Mesendoderm (in vitro differentiated cells): ENCODE measurements at regions not wholly inside any gene's neighbourhood (a gene's known extent, or its start where the extent isn't known, plus 50 kb on each side); places are given as distances from the start of the nearest gene placed in this dataset.

Experiments
- DNase-seq: peaks from one replicate; pipeline ENCODE4 v3.0.0; 2013
- H2AK5ac ChIP-seq: 2 replicates; pipeline ENCODE4 v1.6.1; 2013; ENCODE audit warnings: low read length, inconsistent platforms
- H2BK120ac ChIP-seq: 2 replicates; pipeline ENCODE4 v1.6.1; 2013; ENCODE audit warnings: low read depth, mild to moderate bottlenecking, low read length, moderate library complexity, mixed read lengths
- H2BK15ac ChIP-seq: replicated peaks from 2 replicates; pipeline ENCODE4 v1.6.1; 2013; ENCODE audit warnings: low read depth, mild to moderate bottlenecking, moderate library complexity
- H2BK5ac ChIP-seq: 2 replicates; pipeline ENCODE4 v1.6.1; 2013; ENCODE audit warnings: low read length, inconsistent platforms
- H3K18ac ChIP-seq: 2 replicates; pipeline ENCODE4 v1.6.1; 2013; ENCODE audit warnings: mild to moderate bottlenecking, low read length, mixed read lengths
- H3K23ac ChIP-seq: one replicate; pipeline ENCODE4 v1.6.1; 2013; ENCODE audit warnings: low read length
- H3K27ac ChIP-seq: 2 replicates; pipeline ENCODE4 v1.5.1; 2013; ENCODE audit warnings: low read depth, mild to moderate bottlenecking, inconsistent platforms, low read length, moderate library complexity
- H3K27me3 ChIP-seq: 2 replicates; pipeline ENCODE4 v1.6.1; 2013; ENCODE audit warnings: low read length, control low read depth, mild to moderate bottlenecking, inconsistent platforms; ENCODE audit not compliant: insufficient read depth, poor library complexity
- H3K36me3 ChIP-seq: 2 replicates; pipeline ENCODE4 v1.6.1; 2013; ENCODE audit warnings: low read length, inconsistent platforms; ENCODE audit not compliant: control insufficient read depth, insufficient read depth
- H3K4ac ChIP-seq: one replicate; pipeline ENCODE4 v1.6.1; 2013; ENCODE audit warnings: low read depth, mild to moderate bottlenecking, low read length, moderate library complexity
- H3K4me1 ChIP-seq: 2 replicates; pipeline ENCODE4 v1.6.1; 2013; ENCODE audit warnings: low read depth, low read length, inconsistent platforms; ENCODE audit not compliant: control insufficient read depth
- H3K4me2 ChIP-seq: 2 replicates; pipeline ENCODE4 v1.6.1; 2013; ENCODE audit warnings: low read length
- H3K4me3 ChIP-seq: 2 replicates; pipeline ENCODE4 v1.5.1; 2013; ENCODE audit warnings: mild to moderate bottlenecking, low read length
- H3K56ac ChIP-seq: one replicate; pipeline ENCODE4 v1.6.1; 2013; ENCODE audit warnings: low read length
- H3K79me1 ChIP-seq: 2 replicates; pipeline ENCODE4 v1.6.1; 2013; ENCODE audit warnings: low read length, inconsistent platforms
- H3K79me2 ChIP-seq: 2 replicates; pipeline ENCODE4 v1.6.1; 2013; ENCODE audit warnings: mild to moderate bottlenecking, low read length; ENCODE audit not compliant: control insufficient read depth, insufficient read depth
- H3K9ac ChIP-seq: 2 replicates; pipeline ENCODE4 v1.6.1; 2013; ENCODE audit warnings: low read length, inconsistent platforms
- H4K5ac ChIP-seq: one replicate; pipeline ENCODE4 v1.6.1; 2013; ENCODE audit warnings: low read length
- H4K8ac ChIP-seq: one replicate; pipeline ENCODE4 v1.6.1; 2013; ENCODE audit warnings: low read depth, mild to moderate bottlenecking, control low read depth, low read length, moderate library complexity
- WGBS: extraction: QIAGEN DNeasy Blood & Tissue Kit; methylation state at CpG from one replicate; pipeline ENCODE4 v1.1.7; 2013; ENCODE audit warnings: low lambda C conversion rate, missing lambda C conversion rate; ENCODE audit not compliant: insufficient coverage; ENCODE audit errors: extremely low coverage; 5-methylcytosine and 5-hydroxymethylcytosine counted together

GRCh38 chr2:52387937-52388590, 1356.1 kb upstream of the NRXN1 start:
- H3K56ac ChIP-seq = no peak overlapping the region
- no peak overlapping the region for H3K9ac ChIP-seq
- WGBS = no CpG with 5 or more reads among the region's 5 CpGs
- H3K27ac ChIP-seq = no peak overlapping the region
- no peak overlapping the region for H2BK15ac ChIP-seq
- H4K8ac ChIP-seq = peak overlapping the region; percentile 56
- no peaks in the 10 kb centered on the region for H3K36me3 ChIP-seq
- H3K27me3 ChIP-seq = no peaks in the 10 kb centered on the region
- H3K4me2 ChIP-seq = no peak overlapping the region
- H3K79me2 ChIP-seq = no peaks in the 10 kb centered on the region
- peaks cover 2% of the 10 kb centered on the region for H3K4me1 ChIP-seq
- no peak overlapping the region for H3K23ac ChIP-seq
- H3K18ac ChIP-seq = peak overlapping the region; percentile 28
- no peaks in the 10 kb centered on the region for H3K79me1 ChIP-seq
- no peak overlapping the region for H3K4ac ChIP-seq
- no peak overlapping the region for H2BK5ac ChIP-seq
- no peak overlapping the region for H2AK5ac ChIP-seq
- H3K4me3 ChIP-seq = no peak overlapping the region
- H2BK120ac ChIP-seq = no peak overlapping the region
- peak; percentile 70 for DNase-seq
- no peak overlapping the region for H4K5ac ChIP-seq

- no peaks in the 10 kb centered on the region for H3K79me2 ChIP-seq
- WGBS = no CpG with 5 or more reads among the region's 1 CpG
- H2BK5ac ChIP-seq = no peak overlapping the region
- H3K56ac ChIP-seq = no peak overlapping the region
- H2BK120ac ChIP-seq = no peak overlapping the region
- H3K79me1 ChIP-seq = peaks cover 2% of the 10 kb centered on the region
- H3K36me3 ChIP-seq = no peaks in the 10 kb centered on the region
- peak; percentile 8 for DNase-seq
- H3K4me3 ChIP-seq = no peak overlapping the region
- no peak overlapping the region for H4K8ac ChIP-seq
- H3K4me1 ChIP-seq = peaks cover 2% of the 10 kb centered on the region
- no peak overlapping the region for H3K4ac ChIP-seq
- no peak overlapping the region for H3K4me2 ChIP-seq
- no peak overlapping the region for H4K5ac ChIP-seq
- no peaks in the 10 kb centered on the region for H3K27me3 ChIP-seq
- H3K18ac ChIP-seq = no peak overlapping the region
- no peak overlapping the region for H3K23ac ChIP-seq
- H3K9ac ChIP-seq = no peak overlapping the region
- no peak overlapping the region for H3K27ac ChIP-seq
- no peak overlapping the region for H2AK5ac ChIP-seq
- H2BK15ac ChIP-seq = no peak overlapping the region
These were observed 1354.6 kb upstream of the NRXN1 start for GRCh38 chr2:52386433-52387030.

GRCh38 chr2:52383541-52383940, 1351.6 kb upstream of the NRXN1 start:
- no peak overlapping the region for H3K4ac ChIP-seq
- H3K4me1 ChIP-seq = peaks cover 2% of the 10 kb centered on the region
- no peak overlapping the region for H2AK5ac ChIP-seq
- no peak overlapping the region for H3K4me2 ChIP-seq
- H3K27ac ChIP-seq = no peak overlapping the region
- no peaks in the 10 kb centered on the region for H3K36me3 ChIP-seq
- peak; percentile 29 for DNase-seq
- H3K56ac ChIP-seq = no peak overlapping the region
- H4K5ac ChIP-seq = no peak overlapping the region
- H3K4me3 ChIP-seq = no peak overlapping the region
- no peak overlapping the region for H2BK5ac ChIP-seq
- H3K9ac ChIP-seq = no peak overlapping the region
- no peak overlapping the region for H4K8ac ChIP-seq
- no peak overlapping the region for H3K23ac ChIP-seq
- no peaks in the 10 kb centered on the region for H3K27me3 ChIP-seq
- peaks cover 12% of the 10 kb centered on the region for H3K79me1 ChIP-seq
- H3K79me2 ChIP-seq = peaks cover 6% of the 10 kb centered on the region
- H3K18ac ChIP-seq = no peak overlapping the region
- H2BK120ac ChIP-seq = no peak overlapping the region
- no peak overlapping the region for H2BK15ac ChIP-seq
- 100% methylated on average over 1 of the region's 2 CpGs for WGBS

GRCh38 chr2:52369178-52369577, 1337.2 kb upstream of the NRXN1 start:
- Histone ChIP-seq H3K4ac (no peak overlapping the region), H2AK5ac (no peak overlapping the region), H2BK15ac (no peak overlapping the region), H3K79me2 (no peaks in the 10 kb centered on the region), H4K8ac (no peak overlapping the region), H3K36me3 (no peaks in the 10 kb centered on the region), H3K9ac (no peak overlapping the region), H3K79me1 (peaks cover 2% of the 10 kb centered on the region), H2BK5ac (no peak overlapping the region), H3K18ac (no peak overlapping the region), H2BK120ac (no peak overlapping the region), H3K4me1 (no peaks in the 10 kb centered on the region), H3K23ac (no peak overlapping the region), H3K4me3 (no peak overlapping the region), H3K27me3 (no peaks in the 10 kb centered on the region), H3K56ac (no peak overlapping the region), H4K5ac (no peak overlapping the region), H3K4me2 (no peak overlapping the region), H3K27ac (no peak overlapping the region)
- WGBS = no CpG with 5 or more reads among the region's 2 CpGs
- no peak for DNase-seq

- no peak overlapping the region for H3K9ac ChIP-seq
- H3K4me3 ChIP-seq = no peak overlapping the region
- no peak overlapping the region for H3K23ac ChIP-seq
These were observed 1336.2 kb upstream of the NRXN1 start for GRCh38 chr2:52368141-52368540.

GRCh38 chr2:52365946-52366345, 1334.0 kb upstream of the NRXN1 start:
- DNase-seq = no peak
- no CpG with 5 or more reads among the region's 2 CpGs for WGBS
- peaks cover 2% of the 10 kb centered on the region for H3K36me3 ChIP-seq

More at GRCh38 chr2:52368141-52368540, 1336.2 kb upstream of the NRXN1 start:
- no peak overlapping the region for H4K5ac ChIP-seq
- H4K8ac ChIP-seq = no peak overlapping the region
- H3K4me2 ChIP-seq = no peak overlapping the region
- no peak overlapping the region for H2AK5ac ChIP-seq
- H2BK5ac ChIP-seq = no peak overlapping the region
- no peaks in the 10 kb centered on the region for H3K27me3 ChIP-seq
- no peaks in the 10 kb centered on the region for H3K79me2 ChIP-seq
- peaks cover 2% of the 10 kb centered on the region for H3K36me3 ChIP-seq
- H3K4me1 ChIP-seq = no peaks in the 10 kb centered on the region
- H3K79me1 ChIP-seq = peaks cover 4% of the 10 kb centered on the region
- no peak overlapping the region for H3K27ac ChIP-seq
- H3K56ac ChIP-seq = no peak overlapping the region
- H2BK120ac ChIP-seq = no peak overlapping the region
- no peak overlapping the region for H3K4ac ChIP-seq
- no peak for DNase-seq
- H3K18ac ChIP-seq = no peak overlapping the region
- no peak overlapping the region for H2BK15ac ChIP-seq

More at GRCh38 chr2:52365946-52366345, 1334.0 kb upstream of the NRXN1 start:
- H3K27ac ChIP-seq = no peak overlapping the region
- no peak overlapping the region for H3K18ac ChIP-seq
- H4K8ac ChIP-seq = no peak overlapping the region
- H3K27me3 ChIP-seq = no peaks in the 10 kb centered on the region
- no peak overlapping the region for H3K4me2 ChIP-seq
- H2BK15ac ChIP-seq = no peak overlapping the region
- H3K4me3 ChIP-seq = no peak overlapping the region
- no peak overlapping the region for H2AK5ac ChIP-seq
- H3K56ac ChIP-seq = no peak overlapping the region
- H3K4me1 ChIP-seq = no peaks in the 10 kb centered on the region
- H2BK5ac ChIP-seq = no peak overlapping the region
- H3K9ac ChIP-seq = no peak overlapping the region
- no peaks in the 10 kb centered on the region for H3K79me2 ChIP-seq
- H4K5ac ChIP-seq = no peak overlapping the region
- H2BK120ac ChIP-seq = no peak overlapping the region
- H3K23ac ChIP-seq = no peak overlapping the region
- peaks cover 4% of the 10 kb centered on the region for H3K79me1 ChIP-seq
- no peak overlapping the region for H3K4ac ChIP-seq
